Stimulated activated memory B cell treated with anti-CD40 and anti-IgM and Interleukin-4, amounts not matched to agents 10 μg/mL and 1 μg/mL and 100 μg/mL, for 72 hours (primary cell): ENCODE measurements at regions not wholly inside any gene's neighbourhood (a gene's known extent, or its start where the extent isn't known, plus 50 kb on each side); places are given as distances from the start of the nearest gene placed in this dataset.

ENCODE experiments used
- ATAC-seq: fragments of 150-1000 bp; cut with Tn5 transposase; 2 replicates; pipeline ENCODE4 v1.10.0; 2021
- H3K27ac Mint-ChIP-seq: one replicate; pipeline ENCODE4 v1.8.0; 2022; ENCODE audit warnings: mild to moderate bottlenecking, mixed read lengths
- H3K27me3 Mint-ChIP-seq: one replicate; pipeline ENCODE4 v1.8.0; 2022; ENCODE audit warnings: mixed read lengths
- H3K36me3 Mint-ChIP-seq: one replicate; pipeline ENCODE4 v1.8.0; 2022; ENCODE audit warnings: mixed read lengths
- H3K4me1 Mint-ChIP-seq: one replicate; pipeline ENCODE4 v1.8.0; 2022; ENCODE audit warnings: mixed read lengths
- H3K4me3 Mint-ChIP-seq: one replicate; pipeline ENCODE4 v1.8.0; 2022; ENCODE audit warnings: mild to moderate bottlenecking, moderate library complexity, mixed read lengths
- H3K9me3 Mint-ChIP-seq: one replicate; pipeline ENCODE4 v1.8.0; 2022; ENCODE audit warnings: mixed read lengths

GRCh38 chr22:47608421-47608820 is 846.0 kb downstream of the TBC1D22A start:
- H3K27me3 Mint-ChIP-seq: no peaks in the 10 kb centered on the region
- H3K4me3 Mint-ChIP-seq: no peak overlapping the region
- no peaks in the 10 kb centered on the region for H3K4me1 Mint-ChIP-seq
- no peak overlapping the region for H3K27ac Mint-ChIP-seq
- ATAC-seq: no peak
- H3K36me3 Mint-ChIP-seq: no peaks in the 10 kb centered on the region
- peaks cover 4% of the 10 kb centered on the region for H3K9me3 Mint-ChIP-seq

- peaks cover 4% of the 10 kb centered on the region for H3K9me3 Mint-ChIP-seq
- H3K4me1 Mint-ChIP-seq: no peaks in the 10 kb centered on the region
- H3K27ac Mint-ChIP-seq: no peak overlapping the region
- no peaks in the 10 kb centered on the region for H3K27me3 Mint-ChIP-seq
- H3K36me3 Mint-ChIP-seq: no peaks in the 10 kb centered on the region
- ATAC-seq: no peak
- H3K4me3 Mint-ChIP-seq: no peak overlapping the region
Measured at GRCh38 chr22:47607486-47607885, 845.0 kb downstream of the TBC1D22A start.

DNA sequence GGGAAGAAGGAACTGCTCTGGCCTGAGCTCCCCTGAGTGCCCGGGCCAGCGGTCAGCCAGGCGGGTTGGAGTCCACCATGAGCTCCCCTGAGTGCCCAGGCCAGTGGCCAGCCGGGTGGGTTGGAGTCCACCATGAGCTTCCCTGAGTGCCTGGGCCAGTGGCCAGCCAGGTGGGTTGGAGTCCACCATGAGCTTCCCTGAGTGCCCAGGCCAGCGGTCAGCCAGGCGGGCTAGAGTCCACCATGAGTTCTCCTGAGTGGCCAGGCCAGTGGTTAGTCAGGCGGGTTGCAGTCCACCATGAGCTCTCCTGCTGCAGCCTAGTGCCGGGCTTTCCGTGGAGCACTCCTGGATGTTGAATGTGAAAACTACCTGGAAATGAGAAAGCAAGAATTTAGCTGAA is 844.0 kb downstream of the TBC1D22A start:
- H3K4me3 Mint-ChIP-seq: no peak overlapping the region
- peaks cover 4% of the 10 kb centered on the region for H3K9me3 Mint-ChIP-seq
- no peaks in the 10 kb centered on the region for H3K4me1 Mint-ChIP-seq
- H3K36me3 Mint-ChIP-seq: no peaks in the 10 kb centered on the region
- no peak overlapping the region for H3K27ac Mint-ChIP-seq
- H3K27me3 Mint-ChIP-seq: peaks cover 8% of the 10 kb centered on the region
- ATAC-seq: no peak

GRCh38 chr22:47605886-47606285 is 843.4 kb downstream of the TBC1D22A start:
- H3K27ac Mint-ChIP-seq: no peak overlapping the region
- H3K4me1 Mint-ChIP-seq: no peaks in the 10 kb centered on the region

DNA sequence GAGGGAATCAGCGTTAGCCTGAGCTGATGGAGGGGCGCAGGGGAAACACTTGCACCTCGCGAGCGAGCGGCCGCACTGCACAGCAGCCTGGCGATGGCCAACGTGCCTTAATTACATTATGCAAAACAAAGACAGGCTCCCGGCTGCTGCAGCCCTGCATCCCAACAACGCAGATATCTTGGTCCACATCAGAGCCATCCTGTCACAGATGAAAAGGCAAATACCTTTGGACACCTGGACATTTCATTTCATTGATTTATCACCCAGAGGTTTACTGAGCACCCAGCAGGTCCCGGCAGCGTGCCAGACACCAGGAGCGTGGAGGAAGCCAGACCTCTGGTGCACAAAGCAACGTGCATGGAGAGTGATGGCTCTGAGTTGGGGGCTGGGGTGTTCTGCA is 843.0 kb downstream of the TBC1D22A start:
- Mint-ChIP-seq H3K36me3 (no peaks in the 10 kb centered on the region), H3K4me3 (no peak overlapping the region), H3K27me3 (peaks cover 16% of the 10 kb centered on the region), H3K4me1 (no peaks in the 10 kb centered on the region), H3K27ac (no peak overlapping the region), H3K9me3 (peaks cover 4% of the 10 kb centered on the region)
- ATAC-seq: no peak

More at GRCh38 chr22:47605886-47606285, 843.4 kb downstream of the TBC1D22A start:
- H3K36me3 Mint-ChIP-seq: no peaks in the 10 kb centered on the region
- ATAC-seq: no peak
- no peak overlapping the region for H3K4me3 Mint-ChIP-seq
- H3K27me3 Mint-ChIP-seq: peaks cover 13% of the 10 kb centered on the region
- H3K9me3 Mint-ChIP-seq: peaks cover 4% of the 10 kb centered on the region

DNA sequence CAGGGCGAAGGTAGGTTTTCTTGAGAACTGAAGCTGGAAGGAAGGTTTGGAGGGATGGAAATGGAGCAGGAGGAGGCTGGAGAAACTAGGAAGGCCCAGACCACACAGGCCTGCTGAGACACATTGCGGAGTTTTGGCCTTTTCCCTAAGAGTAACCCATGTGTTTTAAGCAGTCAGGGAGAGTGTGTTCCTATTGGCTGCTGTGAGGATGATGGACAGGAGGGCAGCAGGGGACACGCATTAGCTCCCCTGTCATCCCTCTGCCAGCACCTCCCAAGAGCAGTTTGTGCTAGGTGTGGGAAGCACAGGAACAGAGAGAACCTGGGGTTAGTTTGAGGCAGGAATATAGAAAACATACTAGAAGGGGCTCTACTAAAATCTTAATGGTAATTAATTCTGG is 842.1 kb downstream of the TBC1D22A start:
- Mint-ChIP-seq H3K27me3 (peaks cover 16% of the 10 kb centered on the region), H3K36me3 (no peaks in the 10 kb centered on the region), H3K4me1 (no peaks in the 10 kb centered on the region), H3K27ac (no peak overlapping the region), H3K9me3 (no peaks in the 10 kb centered on the region), H3K4me3 (no peak overlapping the region)
- no peak for ATAC-seq

- no peak overlapping the region for H3K27ac Mint-ChIP-seq
- no peak overlapping the region for H3K4me3 Mint-ChIP-seq
Measured at GRCh38 chr22:47602732-47603131, 840.3 kb downstream of the TBC1D22A start.

GRCh38 chr22:47601666-47602065 is 839.2 kb downstream of the TBC1D22A start:
- no peak for ATAC-seq
- Mint-ChIP-seq H3K4me1 (no peaks in the 10 kb centered on the region), H3K4me3 (no peak overlapping the region), H3K36me3 (no peaks in the 10 kb centered on the region), H3K27ac (no peak overlapping the region), H3K27me3 (peaks cover 16% of the 10 kb centered on the region), H3K9me3 (peaks cover 2% of the 10 kb centered on the region)

More at GRCh38 chr22:47602732-47603131, 840.3 kb downstream of the TBC1D22A start:
- Mint-ChIP-seq H3K4me1 (no peaks in the 10 kb centered on the region), H3K9me3 (peaks cover 2% of the 10 kb centered on the region), H3K36me3 (no peaks in the 10 kb centered on the region), H3K27me3 (peaks cover 16% of the 10 kb centered on the region)
- ATAC-seq: no peak

- H3K4me1 Mint-ChIP-seq: no peaks in the 10 kb centered on the region
Measured at GRCh38 chr22:47600791-47601625, 838.6 kb downstream of the TBC1D22A start.

DNA sequence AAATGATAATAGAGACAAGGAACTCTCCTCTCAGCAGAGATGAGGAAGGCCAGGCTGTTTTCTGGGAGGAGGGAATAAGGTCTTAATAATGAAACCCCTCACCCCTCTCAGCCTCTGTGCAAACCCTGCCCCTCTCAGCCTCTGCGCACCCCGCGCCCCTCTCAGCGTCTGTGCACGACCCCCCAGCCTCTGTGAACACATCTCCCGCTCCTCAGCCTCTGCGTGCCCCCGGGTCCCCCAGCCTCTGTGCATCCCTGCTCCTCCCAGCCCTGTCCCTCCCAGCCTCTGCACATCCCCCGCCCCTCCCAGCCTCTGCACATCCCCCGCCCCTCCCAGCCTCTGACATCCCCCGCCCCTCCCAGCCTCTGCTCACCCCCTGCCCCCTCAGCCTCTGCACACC is 837.8 kb downstream of the TBC1D22A start:
- H3K36me3 Mint-ChIP-seq: no peaks in the 10 kb centered on the region
- H3K4me1 Mint-ChIP-seq: no peaks in the 10 kb centered on the region
- H3K27me3 Mint-ChIP-seq: peaks cover 16% of the 10 kb centered on the region

More at GRCh38 chr22:47600791-47601625, 838.6 kb downstream of the TBC1D22A start:
- Mint-ChIP-seq H3K27me3 (peaks cover 16% of the 10 kb centered on the region), H3K4me3 (no peak overlapping the region), H3K27ac (no peak overlapping the region), H3K36me3 (no peaks in the 10 kb centered on the region), H3K9me3 (peaks cover 2% of the 10 kb centered on the region)
- ATAC-seq: no peak

GRCh38 chr22:47599753-47600152 is 837.3 kb downstream of the TBC1D22A start:
- Mint-ChIP-seq H3K4me3 (no peak overlapping the region), H3K9me3 (peaks cover 2% of the 10 kb centered on the region), H3K27ac (no peak overlapping the region), H3K27me3 (peaks cover 16% of the 10 kb centered on the region), H3K36me3 (no peaks in the 10 kb centered on the region), H3K4me1 (no peaks in the 10 kb centered on the region)
- no peak for ATAC-seq

More for the DNA sequence above, 837.8 kb downstream of the TBC1D22A start:
- Mint-ChIP-seq H3K4me3 (no peak overlapping the region), H3K27ac (no peak overlapping the region), H3K9me3 (peaks cover 2% of the 10 kb centered on the region)
- no peak for ATAC-seq

DNA sequence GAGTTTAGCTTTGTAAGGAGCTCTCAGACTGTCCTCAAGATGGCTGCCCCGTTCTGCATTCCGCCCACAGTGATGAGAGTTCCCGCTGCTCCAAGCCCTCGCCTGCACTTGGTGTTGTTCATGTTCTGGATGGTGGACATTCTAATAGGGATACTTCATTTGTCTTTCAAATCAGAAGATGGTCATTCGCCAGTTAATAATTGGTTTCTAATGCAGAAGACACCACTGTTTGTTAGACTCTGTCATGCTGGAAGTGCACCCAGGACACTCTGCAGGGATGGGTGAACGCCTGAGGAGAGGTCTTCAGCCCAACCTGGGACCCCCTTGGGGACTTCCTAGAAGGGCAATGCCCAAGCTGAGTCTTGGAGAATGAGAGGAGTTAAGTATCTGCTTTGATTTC is 836.4 kb downstream of the TBC1D22A start:
- Mint-ChIP-seq H3K36me3 (no peaks in the 10 kb centered on the region), H3K27me3 (peaks cover 16% of the 10 kb centered on the region), H3K27ac (no peak overlapping the region), H3K4me1 (no peaks in the 10 kb centered on the region), H3K4me3 (no peak overlapping the region), H3K9me3 (peaks cover 2% of the 10 kb centered on the region)
- ATAC-seq: no peak

GRCh38 chr22:47597041-47597440 is 834.6 kb downstream of the TBC1D22A start:
- no peak overlapping the region for H3K27ac Mint-ChIP-seq
- no peak for ATAC-seq

GRCh38 chr22:47596176-47596690 is 833.8 kb downstream of the TBC1D22A start:
- Mint-ChIP-seq H3K27me3 (peaks cover 6% of the 10 kb centered on the region), H3K4me3 (no peak overlapping the region), H3K9me3 (peaks cover 2% of the 10 kb centered on the region), H3K36me3 (no peaks in the 10 kb centered on the region), H3K27ac (no peak overlapping the region), H3K4me1 (no peaks in the 10 kb centered on the region)
- no peak for ATAC-seq

More at GRCh38 chr22:47597041-47597440, 834.6 kb downstream of the TBC1D22A start:
- Mint-ChIP-seq H3K9me3 (peaks cover 2% of the 10 kb centered on the region), H3K27me3 (peaks cover 14% of the 10 kb centered on the region), H3K36me3 (no peaks in the 10 kb centered on the region), H3K4me3 (no peak overlapping the region), H3K4me1 (no peaks in the 10 kb centered on the region)

DNA sequence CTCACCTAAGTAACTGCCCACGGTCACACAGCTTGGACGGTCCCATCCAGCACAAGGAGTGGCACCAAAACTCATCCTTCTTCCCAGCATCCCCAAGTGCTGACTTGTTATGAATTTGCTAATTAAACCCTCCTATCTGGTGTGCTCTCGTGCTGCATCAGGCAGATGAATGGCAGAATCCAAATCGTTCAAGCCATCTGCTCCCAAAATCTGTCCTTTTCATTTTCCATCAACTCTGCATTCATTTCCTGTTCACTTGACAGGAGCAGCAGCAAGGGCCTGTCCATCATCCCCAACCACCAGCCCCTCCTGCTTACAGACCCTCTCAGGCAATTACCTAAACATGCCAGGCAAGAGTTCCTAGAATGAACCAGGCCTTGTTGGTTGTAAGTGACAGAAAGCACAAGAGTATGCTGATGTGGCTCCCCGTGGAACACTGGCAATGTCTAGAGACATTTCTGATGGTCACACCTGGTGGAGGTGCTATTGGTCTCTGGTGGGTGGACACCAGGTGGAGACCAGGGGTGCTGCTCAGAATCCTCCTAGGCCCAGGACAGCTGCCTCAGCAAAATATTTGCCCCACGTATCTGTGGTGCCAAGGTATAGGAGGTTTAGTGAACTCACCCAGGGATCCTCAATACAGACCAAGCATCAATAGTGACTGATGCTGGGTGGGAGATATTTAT is 832.5 kb downstream of the TBC1D22A start:
- Mint-ChIP-seq H3K9me3 (peaks cover 2% of the 10 kb centered on the region), H3K4me3 (no peak overlapping the region), H3K27me3 (no peaks in the 10 kb centered on the region), H3K27ac (no peak overlapping the region), H3K36me3 (no peaks in the 10 kb centered on the region), H3K4me1 (no peaks in the 10 kb centered on the region)
- ATAC-seq: no peak
